Keratinocyte (primary cell): ENCODE measurements at regions not wholly inside any gene's neighbourhood (a gene's known extent, or its start where the extent isn't known, plus 50 kb on each side); places are given as distances from the start of the nearest gene placed in this dataset.

ENCODE experiments used
- CTCF ChIP-seq, 3 experiments: IDR thresholded peaks in 1 of 3; conservative IDR thresholded peaks in 1 of 3; optimal IDR thresholded peaks in 1 of 3; 2 replicates in 2 of 3; 3 replicates in 1 of 3; pipeline versions ENCODE3 to v1.5.1; 2011; ENCODE audit warnings: low read length in 3 of 3, mild to moderate bottlenecking in 3 of 3, moderate library complexity in 2 of 3, control low read depth in 1 of 3, inconsistent platforms in 1 of 3; ENCODE audit not compliant: insufficient read depth in 2 of 3; ENCODE audit errors: extremely low read depth in 1 of 3
- EZH2 ChIP-seq: IDR thresholded peaks from one replicate; pipeline ENCODE4 v1.6.1; 2012; ENCODE audit warnings: inconsistent platforms, mild to moderate bottlenecking, low read length, moderate library complexity

- TF ChIP-seq CTCF (optimal IDR thresholded peaks at IDR 0.05 in 1 of 3, IDR thresholded peaks at IDR 0.05 in 1 of 3, conservative IDR thresholded peaks at IDR 0.05 in 1 of 3; ENCODE audit: extremely low read depth in 1 of 3, insufficient read depth in 2 of 3, low read length in 3 of 3) = no peak
- no peak for TF ChIP-seq EZH2
Observed at GRCh38 chr1:79741720-79742421, 735.3 kb upstream of the ADGRL4 start.
